GM21528 (cell line): ENCODE measurements at regions not wholly inside any gene's neighbourhood (a gene's known extent, or its start where the extent isn't known, plus 50 kb on each side); places are given as distances from the start of the nearest gene placed in this dataset.
"Not testable (repeated sequence)": the region's sequence is repeated elsewhere in the genome, so short reads cannot be mapped to it uniquely, and the experiment has no call there.

Experiments used
- ATAC-seq: cut with Tn5 transposase; IDR thresholded peaks from one replicate; pipeline ENCODE4 v1.9.1; 2021; ENCODE audit warnings: mild to moderate bottlenecking, moderate library complexity; ENCODE audit not compliant: unreplicated experiment, low FRiP score

DNA sequence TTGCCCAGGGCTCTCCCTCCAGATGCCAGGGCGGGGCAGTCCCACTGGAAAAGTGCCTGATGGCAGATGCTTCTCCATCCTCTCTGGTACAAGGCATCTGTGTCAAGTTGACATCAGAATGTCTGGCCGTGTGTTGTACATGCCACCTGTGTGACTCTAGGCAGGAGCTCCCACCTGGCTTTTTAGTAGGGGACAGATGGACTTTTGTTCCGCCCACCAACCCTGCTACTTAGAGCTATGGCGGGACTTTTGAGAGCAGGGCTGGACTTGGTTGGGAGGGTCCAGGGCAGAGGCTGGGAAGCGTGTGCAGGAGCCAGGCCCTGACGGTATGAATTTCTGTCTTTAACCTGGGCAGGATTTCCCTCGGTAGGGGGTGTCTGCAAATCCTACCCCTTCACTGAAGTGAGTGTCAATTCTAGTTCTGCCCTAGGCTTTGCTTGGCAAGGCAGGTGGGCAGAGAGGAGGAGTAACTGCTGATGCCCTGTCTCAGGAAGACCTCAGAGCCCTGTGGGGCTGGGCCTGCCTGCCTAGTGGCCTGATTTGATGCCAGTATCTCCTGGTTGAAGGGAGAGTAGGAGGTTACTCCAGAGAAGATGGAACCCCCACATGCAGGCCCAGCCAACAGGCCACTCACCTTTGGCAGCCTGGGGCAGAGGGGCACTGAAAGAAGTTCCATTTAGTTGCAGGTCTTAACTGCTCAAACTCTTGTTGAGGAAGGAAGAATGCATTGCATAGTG lies 99.1 kb downstream of the PJA1 start:
- ATAC-seq = no peak

DNA sequence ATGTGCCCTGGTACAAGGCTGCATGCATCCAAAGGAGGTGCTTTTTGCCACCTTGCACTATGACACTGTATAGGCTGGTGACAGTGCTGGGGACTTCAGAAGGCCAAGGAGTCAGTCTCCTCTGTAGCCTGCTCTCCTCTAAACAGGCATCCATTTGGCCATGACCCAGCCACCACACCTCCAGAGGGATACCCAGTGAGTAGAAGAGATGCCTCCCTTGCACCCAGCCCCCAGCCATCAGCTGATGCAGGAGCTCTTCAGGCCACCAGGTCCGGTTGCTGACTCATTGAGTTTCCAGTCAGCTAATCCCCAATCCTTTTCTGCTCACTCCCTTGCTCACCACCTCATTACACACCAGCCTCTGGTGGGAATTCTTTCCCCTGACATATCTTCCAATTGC lies 99.8 kb downstream of the PJA1 start:
- no peak for ATAC-seq

GRCh38 chrX:69063486-69063885 lies 101.8 kb downstream of the PJA1 start:
- no peak for ATAC-seq

DNA sequence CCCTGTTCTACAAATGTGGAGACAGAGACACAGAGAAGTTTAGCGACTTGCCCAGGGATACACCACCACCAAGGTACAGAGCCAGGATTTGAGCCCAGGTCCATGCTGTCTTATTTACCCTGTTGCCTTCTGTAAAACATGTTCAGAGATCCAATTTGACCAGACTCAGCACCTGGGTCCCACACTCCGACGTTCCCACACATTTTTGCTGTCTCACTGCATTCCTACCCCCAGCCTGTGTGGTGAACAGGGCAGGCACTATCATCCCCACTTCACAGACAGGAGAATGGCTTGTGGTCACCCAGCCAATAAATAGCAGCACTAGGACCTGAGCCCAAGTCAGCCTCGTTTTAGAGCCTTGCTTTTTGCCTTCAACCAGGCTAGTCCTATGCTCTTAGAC lies 102.8 kb downstream of the PJA1 start:
- no peak for ATAC-seq

- no peak for ATAC-seq
Observed at GRCh38 chrX:69060631-69061408, 104.4 kb downstream of the PJA1 start.

DNA sequence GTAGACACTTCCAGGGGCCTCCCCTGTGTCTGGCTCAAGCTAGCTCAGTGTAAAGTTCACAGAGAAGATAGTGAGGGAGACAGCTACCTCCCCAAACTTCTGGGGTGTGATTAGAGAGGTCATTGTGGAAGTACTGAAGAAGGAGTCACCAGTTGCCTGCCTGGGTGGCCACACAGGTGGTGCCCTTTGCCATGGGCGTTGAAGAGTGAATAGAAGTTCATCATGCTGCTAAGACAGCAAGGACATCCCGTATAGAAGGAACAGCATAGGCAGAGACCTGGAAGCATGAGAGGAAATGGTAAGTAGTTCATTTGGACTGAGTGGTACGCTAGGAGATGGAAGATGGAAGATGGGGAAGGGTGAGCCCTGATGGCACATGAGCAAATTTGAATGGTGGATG lies 110.1 kb downstream of the PJA1 start:
- ATAC-seq = no peak

DNA sequence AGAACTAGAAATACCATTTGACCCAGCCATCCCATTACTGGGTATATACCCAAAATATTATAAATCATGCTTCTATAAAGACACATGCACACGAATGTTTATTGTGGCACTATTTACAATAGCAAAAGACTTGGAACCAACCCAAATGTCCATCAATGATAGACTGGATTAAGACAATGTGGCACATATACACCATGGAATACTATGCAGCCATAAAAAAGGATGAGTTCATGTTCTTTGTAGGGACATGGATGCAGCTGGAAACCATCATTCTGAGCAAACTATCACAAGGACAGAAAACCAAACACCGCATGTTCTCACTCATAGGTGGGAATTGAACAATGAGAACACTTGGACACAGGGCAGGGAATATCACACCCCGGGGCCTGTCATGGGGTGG lies 110.8 kb downstream of the PJA1 start:
- ATAC-seq = not testable (repeated sequence)

- ATAC-seq = no peak
Observed at GRCh38 chrX:69051901-69052300, 113.4 kb downstream of the PJA1 start.

GRCh38 chrX:69050051-69050765 lies 115.0 kb downstream of the PJA1 start:
- no peak for ATAC-seq

DNA sequence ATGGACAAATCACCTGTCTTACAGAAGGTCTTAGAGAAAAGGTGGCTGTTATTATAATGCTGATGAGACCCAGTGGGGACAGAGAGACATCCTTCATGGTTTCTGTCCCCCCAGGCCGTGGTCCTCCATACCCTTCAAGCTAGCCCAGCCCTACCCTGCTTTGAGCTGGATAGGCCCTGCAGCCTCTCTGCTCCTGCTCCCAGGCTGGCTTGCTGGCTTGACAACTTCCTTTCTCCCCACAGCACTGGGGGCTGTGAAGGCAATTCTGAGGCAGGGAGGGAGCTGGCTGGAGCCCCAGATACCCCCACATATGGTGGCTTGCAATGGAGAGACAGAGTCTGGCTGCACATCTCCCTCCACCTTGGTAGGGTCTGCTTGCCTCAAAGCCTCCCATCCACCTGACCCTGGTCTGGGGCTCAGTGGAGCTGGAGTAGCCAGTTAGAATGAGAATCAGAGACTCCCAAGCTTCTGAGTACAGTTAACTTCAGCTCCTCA lies 118.2 kb downstream of the PJA1 start:
- no peak for ATAC-seq

- no peak for ATAC-seq
Observed at GRCh38 chrX:69045616-69046345, 119.5 kb downstream of the PJA1 start.

DNA sequence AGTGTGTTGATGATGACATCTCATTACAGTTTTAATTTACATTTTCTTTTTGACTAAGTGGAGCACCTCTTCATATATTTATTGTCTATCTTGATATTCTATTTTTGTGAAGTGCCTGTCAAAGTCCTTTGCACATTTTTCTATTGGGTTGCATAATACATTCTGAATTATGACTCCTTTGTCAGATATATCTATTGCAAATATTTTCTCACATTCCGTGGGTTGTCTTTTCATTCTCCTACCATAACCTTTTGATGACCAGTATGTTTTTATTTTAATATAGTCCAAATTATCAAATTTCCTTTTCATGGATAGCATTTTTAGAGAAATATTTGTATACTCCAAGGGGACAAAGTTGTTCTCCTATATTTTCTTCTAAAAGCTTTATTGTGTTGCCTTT lies 126.4 kb downstream of the PJA1 start:
- no peak for ATAC-seq

- ATAC-seq = no peak
Observed at GRCh38 chrX:69038188-69038587, 127.1 kb downstream of the PJA1 start.

- no peak for ATAC-seq
Observed at GRCh38 chrX:69037786-69038185, 127.5 kb downstream of the PJA1 start.

DNA sequence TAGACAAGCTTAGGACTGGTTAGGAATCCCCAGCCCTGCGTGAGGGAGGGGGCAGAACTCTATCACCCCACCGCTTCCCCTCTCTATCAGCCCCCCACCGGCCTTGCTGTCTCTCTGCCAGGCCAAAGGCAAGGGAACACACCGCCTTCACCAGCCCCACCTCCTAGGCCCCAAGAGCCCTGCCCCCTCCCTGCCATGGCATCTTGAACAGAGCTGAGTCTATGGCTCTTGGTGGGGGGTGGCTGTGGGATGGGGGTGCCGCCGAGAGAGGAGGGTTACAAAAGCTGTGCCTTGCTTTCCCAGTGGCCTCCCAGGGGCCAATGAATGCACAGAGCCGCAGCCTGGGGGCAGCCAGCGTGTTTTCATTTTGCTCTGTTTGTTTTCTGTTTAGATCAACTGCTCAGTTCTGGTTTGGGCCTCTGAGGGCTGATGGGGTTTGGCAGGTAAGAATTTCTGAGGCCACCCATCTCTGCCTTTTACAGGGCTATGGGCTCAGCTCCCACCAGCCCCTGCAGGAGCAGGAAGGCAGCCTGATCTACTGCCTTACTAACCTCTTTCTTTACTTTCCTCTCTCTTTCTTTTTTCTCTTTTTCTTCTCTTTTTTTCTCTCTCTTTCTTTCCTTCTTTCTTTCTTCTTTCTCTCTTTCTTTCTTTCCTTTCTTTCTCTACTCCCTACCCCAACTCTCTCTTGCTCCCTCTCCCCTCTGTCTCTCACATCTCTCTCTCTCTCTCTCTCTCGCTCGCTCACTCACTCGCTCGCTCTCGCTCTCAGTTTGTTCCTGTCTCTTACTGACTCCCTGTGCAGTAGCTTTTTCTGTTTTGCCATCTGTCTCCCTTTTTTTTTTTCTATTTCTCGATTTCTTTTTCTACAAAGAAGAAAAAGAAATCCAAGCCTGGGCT lies 128.3 kb downstream of the PJA1 start:
- ATAC-seq = no peak

- no peak for ATAC-seq
Observed at GRCh38 chrX:69034451-69034850, 130.8 kb downstream of the PJA1 start.

- ATAC-seq = no peak
Observed at GRCh38 chrX:69033936-69034335, 131.3 kb downstream of the PJA1 start.

GRCh38 chrX:69032601-69033000 lies 132.7 kb downstream of the PJA1 start:
- ATAC-seq = no peak

GRCh38 chrX:69031971-69032391 lies 133.3 kb downstream of the PJA1 start:
- no peak for ATAC-seq

GRCh38 chrX:69031181-69031580 lies 134.1 kb downstream of the PJA1 start:
- no peak for ATAC-seq
